ENCODE measurements at regions not wholly inside any gene's neighbourhood (a gene's known extent, or its start where the extent isn't known, plus 50 kb on each side); places are given as distances from the start of the nearest gene placed in this dataset.

- no peak overlapping the region for H3K27ac ChIP-seq
- WGBS, 3 donors = 84 to 96% (median 92%) methylated on average over 2 of the region's 2 CpGs
- intact Hi-C loops (cut with DNase I) = loop anchor here in 3 of 4 donors (5.0 to 10.0 kb wide), 4 partner anchors 199 to 541 kb away; no protein-coding TSS in a partner anchor
- H3K9me3 ChIP-seq = no peaks in the 10 kb centered on the region
- peaks cover 1% of the 10 kb centered on the region for H3K4me1 ChIP-seq (ENCODE audit: insufficient read depth)
- H3K36me3 ChIP-seq = no peaks in the 10 kb centered on the region
- no peak for DNase-seq
- no peaks in the 10 kb centered on the region for H3K27me3 ChIP-seq
- TF ChIP-seq POLR2A (IDR thresholded peaks at IDR 0.05) (no peak), EP300 (IDR thresholded peaks at IDR 0.05) (no peak), CTCF (IDR thresholded peaks at IDR 0.05) (no peak)
- no peak overlapping the region for H3K4me3 ChIP-seq
These were observed 132.3 kb upstream of the CDK1 start for GRCh38 chr10:60645980-60646379.

GRCh38 chr10:60644436-60645130, 133.7 kb upstream of the CDK1 start:
- intact Hi-C loops (cut with DNase I) = loop anchor here in 3 of 4 donors (5.0 to 10.0 kb wide), 4 partner anchors 197 to 540 kb away; no protein-coding TSS in a partner anchor
- DNase-seq = no peak
- Histone ChIP-seq H3K27ac (no peak overlapping the region), H3K9me3 (no peaks in the 10 kb centered on the region), H3K27me3 (no peaks in the 10 kb centered on the region), H3K4me3 (no peak overlapping the region), H3K4me1 (ENCODE audit: insufficient read depth) (no peaks in the 10 kb centered on the region), H3K36me3 (no peaks in the 10 kb centered on the region)
- 40 to 47% (median 42%) methylated on average over 4 of the region's 4 CpGs for WGBS, 3 donors
- TF ChIP-seq EP300 (IDR thresholded peaks at IDR 0.05) (no peak), POLR2A (IDR thresholded peaks at IDR 0.05) (no peak), CTCF (IDR thresholded peaks at IDR 0.05) (no peak)

GRCh38 chr10:60643874-60644273, 134.4 kb upstream of the CDK1 start:
- no peaks in the 10 kb centered on the region for H3K27me3 ChIP-seq
- no peak for TF ChIP-seq CTCF (IDR thresholded peaks at IDR 0.05)
- no peak for TF ChIP-seq POLR2A (IDR thresholded peaks at IDR 0.05)
- TF ChIP-seq EP300 (IDR thresholded peaks at IDR 0.05) = no peak
- H3K4me3 ChIP-seq = no peak overlapping the region
- WGBS, 3 donors = 67 to 86% (median 85%) methylated on average over 1 of the region's 1 CpG
- intact Hi-C loops (cut with DNase I) = loop anchor here in 2 of 4 donors (10.0 kb wide), 2 partner anchors 199 to 539 kb away; no protein-coding TSS in a partner anchor
- no peaks in the 10 kb centered on the region for H3K9me3 ChIP-seq
- no peak for DNase-seq
- H3K27ac ChIP-seq = no peak overlapping the region
- no peaks in the 10 kb centered on the region for H3K36me3 ChIP-seq
- H3K4me1 ChIP-seq (ENCODE audit: insufficient read depth) = no peaks in the 10 kb centered on the region

GRCh38 chr10:60629332-60629731, 148.9 kb upstream of the CDK1 start:
- TF ChIP-seq POLR2A (IDR thresholded peaks at IDR 0.05) = no peak
- no peak for TF ChIP-seq CTCF (IDR thresholded peaks at IDR 0.05)
- TF ChIP-seq EP300 (IDR thresholded peaks at IDR 0.05) = no peak
- no peak for DNase-seq
- H3K27ac ChIP-seq = no peak overlapping the region
- 89 to 98% (median 98%) methylated on average over 1 of the region's 1 CpG for WGBS, 3 donors
- no peaks in the 10 kb centered on the region for H3K36me3 ChIP-seq
- H3K4me3 ChIP-seq = no peak overlapping the region
- H3K27me3 ChIP-seq = no peaks in the 10 kb centered on the region
- no peaks in the 10 kb centered on the region for H3K4me1 ChIP-seq (ENCODE audit: insufficient read depth)
- no peaks in the 10 kb centered on the region for H3K9me3 ChIP-seq
- intact Hi-C loops (cut with DNase I) = no loop called here

Data from ovary (tissue), 7 donors.